Psoas muscle (tissue), 7 donors: ENCODE measurements at regions not wholly inside any gene's neighbourhood (a gene's known extent, or its start where the extent isn't known, plus 50 kb on each side); places are given as distances from the start of the nearest gene placed in this dataset.
"Not testable (repeated sequence)": the region's sequence is repeated elsewhere in the genome, so short reads cannot be mapped to it uniquely, and the experiment has no call there.

Experiments used
- ATAC-seq, 4 donors: fragments of 200-7000 bp; cut with Tn5 transposase; one replicate each; pipeline ENCODE4 v1.9.1; 2020; ENCODE audit warnings: moderate library complexity in 3 of 4, mild to moderate bottlenecking in 2 of 4
- DNase-seq, 2 donors: peaks; one replicate each; pipeline ENCODE4 v3.0.0-alpha.2; 2020
- H3K27ac ChIP-seq: fragments of 200-600 bp; one replicate; pipeline ENCODE4 v1.8.0; 2022
- H3K27me3 ChIP-seq, 3 donors: fragments of 200-600 bp in 1 of 3; one replicate each; pipeline versions ENCODE4 v1.6.1 to v1.8.0; 2013 to 2022; ENCODE audit warnings: low read length in 2 of 3, mild to moderate bottlenecking in 2 of 3, moderate library complexity in 1 of 3; ENCODE audit not compliant: insufficient read depth in 3 of 3
- H3K36me3 ChIP-seq, 2 donors: fragments of 200-600 bp in 1 of 2; one replicate each; pipeline versions ENCODE4 v1.6.1 to v1.8.0; 2013 to 2022; ENCODE audit warnings: low read depth in 1 of 2, mild to moderate bottlenecking in 1 of 2, moderate library complexity in 1 of 2; ENCODE audit not compliant: insufficient read depth in 1 of 2
- H3K4me1 ChIP-seq: fragments of 200-600 bp; one replicate; pipeline ENCODE4 v1.8.0; 2022
- H3K4me3 ChIP-seq: fragments of 200-600 bp; one replicate; pipeline ENCODE4 v1.8.0; 2022; ENCODE audit warnings: mild to moderate bottlenecking
- H3K9me3 ChIP-seq: fragments of 200-600 bp; one replicate; pipeline ENCODE4 v1.8.0; 2022
- WGBS, 3 donors: extraction: QIAGEN DNeasy Blood & Tissue Kit; methylation state at CpG; one replicate each; pipeline versions ENCODE4 v1.1.6 to v1.1.7; 2013; 5-methylcytosine and 5-hydroxymethylcytosine counted together
- intact Hi-C, 2 donors: fragments of 100-400 bp; cut with DNase I; formaldehyde crosslinking; loops; one replicate each; pipeline versions ENCODE4 v1.11.0 to v1.14.2; 2022
- TF ChIP-seq, protein P1 (sequence below): fragments of 200-600 bp; IDR thresholded peaks from one replicate; pipeline ENCODE4 v1.8.0; 2022; ENCODE audit warnings: antibody characterized with exemption
- donor health status: healthy with polysubstance abuse.
- donor health status: DM: no; HTN: no; CAD: no; lungs with moderate emphysema.
- donor health status: Bipolar disorder and iron deficiency.
- donor health status: healthy.
- donor health status: DM: yes; HTN: yes; CAD: no.
- donor health status: DM: no; HTN: no; CAD: no.
- donor health status: DM: yes; HTN: yes; CAD: no.

DNA sequence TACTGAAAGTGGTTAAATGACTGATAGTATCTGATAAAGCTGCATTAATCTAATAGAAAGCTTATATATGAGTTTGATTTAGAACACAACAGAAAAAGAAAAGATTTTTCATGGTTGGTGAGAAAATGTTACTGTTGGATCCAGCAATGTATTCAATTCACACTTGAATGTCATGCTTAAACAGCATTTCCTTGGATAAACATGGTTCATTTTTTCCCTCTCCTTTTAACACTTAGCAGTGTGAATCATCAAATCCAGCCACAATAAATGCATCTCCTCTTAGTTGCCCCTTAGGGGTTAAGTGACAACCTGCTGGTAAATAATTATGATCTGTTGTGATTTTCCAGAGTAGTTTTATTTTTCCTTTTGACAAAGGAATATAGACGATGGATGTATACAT lies 74.9 kb upstream of the GRIP1 start:
- 31 to 46% (median 31%) methylated on average over 1 of the region's 1 CpG for WGBS, 3 donors
- ATAC-seq, result no peak

DNA sequence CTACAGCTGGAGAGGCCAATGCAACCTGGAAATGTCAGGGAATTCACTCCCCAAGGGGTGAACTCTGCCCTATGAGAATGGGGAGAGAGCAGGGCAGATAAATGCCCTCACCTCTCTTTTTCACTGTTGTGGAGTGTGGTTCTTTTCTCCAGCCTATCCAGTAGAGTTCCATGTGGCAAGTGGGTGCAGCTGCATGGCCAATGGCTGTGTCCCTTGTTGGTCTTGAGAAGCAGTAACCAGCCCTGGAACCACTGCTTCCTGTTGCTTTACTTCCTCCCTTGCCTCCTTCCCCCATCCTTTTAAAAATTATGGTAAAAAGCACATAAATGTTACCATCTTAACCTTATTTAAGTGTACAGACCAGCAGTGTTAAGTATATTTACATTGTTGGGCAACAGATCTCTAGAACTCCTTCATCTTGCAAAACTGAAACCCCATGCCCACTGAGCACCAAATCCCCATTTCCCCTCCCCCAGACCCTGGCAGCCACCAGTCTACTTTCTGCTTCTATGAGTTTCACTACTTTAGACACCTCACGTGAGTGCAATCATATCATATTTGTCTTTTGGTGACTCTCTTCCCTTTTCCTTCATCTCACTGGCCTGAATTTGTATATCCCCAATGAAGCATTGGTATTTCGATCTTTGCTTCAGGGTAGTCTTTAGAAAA lies 77.0 kb upstream of the GRIP1 start:
- ATAC-seq (no peak), DNase-seq (no peak)
- no peaks in the 10 kb centered on the region for H3K4me1 ChIP-seq
- H3K4me3 ChIP-seq, result no peak overlapping the region
- no peak overlapping the region for H3K27ac ChIP-seq
- H3K36me3 ChIP-seq, result no peaks in the 10 kb centered on the region
- intact Hi-C loops, result no loop called here
- TF ChIP-seq, protein P1, sequence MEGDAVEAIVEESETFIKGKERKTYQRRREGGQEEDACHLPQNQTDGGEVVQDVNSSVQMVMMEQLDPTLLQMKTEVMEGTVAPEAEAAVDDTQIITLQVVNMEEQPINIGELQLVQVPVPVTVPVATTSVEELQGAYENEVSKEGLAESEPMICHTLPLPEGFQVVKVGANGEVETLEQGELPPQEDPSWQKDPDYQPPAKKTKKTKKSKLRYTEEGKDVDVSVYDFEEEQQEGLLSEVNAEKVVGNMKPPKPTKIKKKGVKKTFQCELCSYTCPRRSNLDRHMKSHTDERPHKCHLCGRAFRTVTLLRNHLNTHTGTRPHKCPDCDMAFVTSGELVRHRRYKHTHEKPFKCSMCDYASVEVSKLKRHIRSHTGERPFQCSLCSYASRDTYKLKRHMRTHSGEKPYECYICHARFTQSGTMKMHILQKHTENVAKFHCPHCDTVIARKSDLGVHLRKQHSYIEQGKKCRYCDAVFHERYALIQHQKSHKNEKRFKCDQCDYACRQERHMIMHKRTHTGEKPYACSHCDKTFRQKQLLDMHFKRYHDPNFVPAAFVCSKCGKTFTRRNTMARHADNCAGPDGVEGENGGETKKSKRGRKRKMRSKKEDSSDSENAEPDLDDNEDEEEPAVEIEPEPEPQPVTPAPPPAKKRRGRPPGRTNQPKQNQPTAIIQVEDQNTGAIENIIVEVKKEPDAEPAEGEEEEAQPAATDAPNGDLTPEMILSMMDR, result no peak
- H3K9me3 ChIP-seq, result no peaks in the 10 kb centered on the region
- WGBS, 3 donors, result 79 to 87% (median 85%) methylated on average over 2 of the region's 2 CpGs
- peaks cover 0 to 4% (median 0%) of the 10 kb centered on the region in 3 donors for H3K27me3 ChIP-seq

More for the DNA sequence above, 74.9 kb upstream of the GRIP1 start:
- H3K4me1 ChIP-seq, result no peaks in the 10 kb centered on the region
- no peak overlapping the region for H3K4me3 ChIP-seq
- H3K27ac ChIP-seq, result no peak overlapping the region
- peaks cover 0 to 4% (median 0%) of the 10 kb centered on the region in 3 donors for H3K27me3 ChIP-seq
- no peaks in the 10 kb centered on the region for H3K36me3 ChIP-seq
- intact Hi-C loops, result no loop called here
- TF ChIP-seq, protein P1, result no peak
- H3K9me3 ChIP-seq, result no peaks in the 10 kb centered on the region
- DNase-seq, result no peak

DNA sequence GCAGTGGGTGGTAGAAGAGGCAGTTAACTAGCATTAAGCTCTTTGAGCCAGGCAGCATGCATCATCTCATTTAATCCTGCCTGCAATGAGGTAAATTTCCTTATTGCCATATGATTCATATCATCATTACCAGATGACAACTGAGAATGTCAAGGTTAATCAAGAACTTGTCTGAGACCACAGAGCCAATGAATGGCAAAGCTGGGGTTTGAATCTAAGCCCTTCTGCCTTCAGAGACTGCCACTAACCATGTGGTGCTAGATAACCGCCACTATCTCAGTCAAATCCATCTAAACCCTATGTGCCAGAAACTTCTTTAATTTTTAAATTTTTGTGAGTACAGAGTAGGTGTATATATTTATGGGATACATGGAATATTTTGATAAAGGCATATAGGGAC lies 77.8 kb upstream of the GRIP1 start:
- Histone ChIP-seq H3K9me3 (no peaks in the 10 kb centered on the region), H3K27ac (no peak overlapping the region), H3K36me3 (no peaks in the 10 kb centered on the region), H3K4me3 (no peak overlapping the region), H3K27me3 (peaks cover 0 to 4% (median 0%) of the 10 kb centered on the region in 3 donors), H3K4me1 (no peaks in the 10 kb centered on the region)
- TF ChIP-seq, protein P1, result no peak
- DNase-seq, result no peak
- intact Hi-C loops, result no loop called here
- ATAC-seq, result no peak
- 89 to 90% (median 89%) methylated on average over 1 of the region's 1 CpG for WGBS, 3 donors

DNA sequence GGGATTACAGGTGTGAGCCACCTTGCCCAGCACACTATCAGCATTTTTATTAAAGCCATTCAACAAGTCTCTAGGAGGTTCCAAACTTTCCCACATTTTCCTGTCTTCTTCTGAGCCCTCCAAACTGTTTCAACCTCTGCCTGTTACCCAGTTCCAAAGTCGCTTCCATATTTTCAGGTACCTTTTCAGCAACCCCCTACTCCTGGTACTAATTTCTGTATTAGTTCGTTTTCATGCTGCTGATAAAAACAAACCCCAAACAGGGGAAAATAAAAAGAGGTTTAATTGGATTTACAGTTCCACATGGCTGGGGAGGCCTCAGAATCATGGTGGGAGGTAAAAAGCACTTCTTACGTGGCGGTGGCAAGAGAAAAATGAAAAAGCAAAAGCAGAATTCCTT lies 81.2 kb upstream of the GRIP1 start:
- H3K27me3 ChIP-seq, H3K4me3 ChIP-seq, intact Hi-C loops, H3K36me3 ChIP-seq, H3K27ac ChIP-seq, ATAC-seq, DNase-seq, H3K9me3 ChIP-seq, H3K4me1 ChIP-seq: not testable (repeated sequence)
- 83 to 89% (median 83%) methylated on average over 4 of the region's 4 CpGs for WGBS, 3 donors

DNA sequence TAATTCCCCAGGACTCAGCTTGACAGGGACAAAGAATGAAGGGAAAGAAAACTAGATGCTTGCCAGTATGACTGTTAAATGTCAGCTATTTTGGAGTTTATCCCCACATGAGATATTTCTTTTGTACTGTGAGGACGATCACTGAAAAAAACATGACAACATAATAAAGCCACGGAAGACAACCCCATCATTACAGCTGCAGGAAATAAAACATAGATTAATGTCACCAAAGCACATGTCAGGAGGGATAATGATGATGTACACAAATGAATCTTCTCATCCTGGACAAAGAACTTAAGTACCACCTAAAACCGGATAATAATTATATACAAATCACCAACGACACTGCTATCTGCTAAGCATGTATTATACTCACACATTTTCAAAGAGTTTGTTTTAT lies 84.6 kb upstream of the GRIP1 start:
- TF ChIP-seq, protein P1, result no peak
- Histone ChIP-seq H3K27ac (no peak overlapping the region), H3K4me1 (no peaks in the 10 kb centered on the region), H3K27me3 (no peaks in the 10 kb centered on the region), H3K36me3 (no peaks in the 10 kb centered on the region), H3K9me3 (no peaks in the 10 kb centered on the region), H3K4me3 (no peak overlapping the region)
- 68 to 72% (median 71%) methylated on average over 4 of the region's 4 CpGs for WGBS, 3 donors
- DNase-seq (no peak), ATAC-seq (no peak)
- intact Hi-C loops, result no loop called here
